PFSK-1 (cell line): ENCODE measurements at regions not wholly inside any gene's neighbourhood (a gene's known extent, or its start where the extent isn't known, plus 50 kb on each side); places are given as distances from the start of the nearest gene placed in this dataset.

Source experiments
- FOXP2 ChIP-seq: optimal IDR thresholded peaks from 2 replicates; pipeline ENCODE3; 2011; ENCODE audit warnings: borderline replicate concordance, control low read depth, inconsistent platforms; ENCODE audit not compliant: insufficient read depth; ENCODE audit errors: extremely low read length, extremely low read depth
- POLR2AphosphoS5 ChIP-seq: IDR thresholded peaks from 2 replicates; pipeline ENCODE4 v1.6.1; 2012; ENCODE audit warnings: low read depth, mild to moderate bottlenecking, control low read depth, low read length, moderate library complexity
- SIN3A ChIP-seq: IDR thresholded peaks from 2 replicates; pipeline ENCODE4 v1.6.1; 2012; ENCODE audit warnings: mild to moderate bottlenecking, low read length, moderate library complexity, borderline replicate concordance; ENCODE audit not compliant: insufficient read depth
- TAF1 ChIP-seq: IDR thresholded peaks from 2 replicates; pipeline ENCODE4 v1.6.1; 2012; ENCODE audit warnings: low read length, control low read depth, borderline replicate concordance; ENCODE audit not compliant: insufficient read depth
- TF ChIP-seq, protein P1 (sequence below), 2 experiments: IDR thresholded peaks; 2 replicates each; pipeline versions ENCODE4 v1.6.1 to v1.8.0; 2011 to 2012; ENCODE audit warnings: low read depth in 2 of 2, low read length in 2 of 2, control low read depth in 1 of 2, inconsistent platforms in 1 of 2, mild to moderate bottlenecking in 1 of 2, moderate library complexity in 1 of 2; ENCODE audit not compliant: insufficient read depth in 1 of 2

GRCh38 chr4:65845199-65845773 is 175.0 kb upstream of the EPHA5 start:
- no peak for TF ChIP-seq TAF1
- no peak for TF ChIP-seq FOXP2
- no peak for TF ChIP-seq POLR2AphosphoS5
- TF ChIP-seq, protein P1, sequence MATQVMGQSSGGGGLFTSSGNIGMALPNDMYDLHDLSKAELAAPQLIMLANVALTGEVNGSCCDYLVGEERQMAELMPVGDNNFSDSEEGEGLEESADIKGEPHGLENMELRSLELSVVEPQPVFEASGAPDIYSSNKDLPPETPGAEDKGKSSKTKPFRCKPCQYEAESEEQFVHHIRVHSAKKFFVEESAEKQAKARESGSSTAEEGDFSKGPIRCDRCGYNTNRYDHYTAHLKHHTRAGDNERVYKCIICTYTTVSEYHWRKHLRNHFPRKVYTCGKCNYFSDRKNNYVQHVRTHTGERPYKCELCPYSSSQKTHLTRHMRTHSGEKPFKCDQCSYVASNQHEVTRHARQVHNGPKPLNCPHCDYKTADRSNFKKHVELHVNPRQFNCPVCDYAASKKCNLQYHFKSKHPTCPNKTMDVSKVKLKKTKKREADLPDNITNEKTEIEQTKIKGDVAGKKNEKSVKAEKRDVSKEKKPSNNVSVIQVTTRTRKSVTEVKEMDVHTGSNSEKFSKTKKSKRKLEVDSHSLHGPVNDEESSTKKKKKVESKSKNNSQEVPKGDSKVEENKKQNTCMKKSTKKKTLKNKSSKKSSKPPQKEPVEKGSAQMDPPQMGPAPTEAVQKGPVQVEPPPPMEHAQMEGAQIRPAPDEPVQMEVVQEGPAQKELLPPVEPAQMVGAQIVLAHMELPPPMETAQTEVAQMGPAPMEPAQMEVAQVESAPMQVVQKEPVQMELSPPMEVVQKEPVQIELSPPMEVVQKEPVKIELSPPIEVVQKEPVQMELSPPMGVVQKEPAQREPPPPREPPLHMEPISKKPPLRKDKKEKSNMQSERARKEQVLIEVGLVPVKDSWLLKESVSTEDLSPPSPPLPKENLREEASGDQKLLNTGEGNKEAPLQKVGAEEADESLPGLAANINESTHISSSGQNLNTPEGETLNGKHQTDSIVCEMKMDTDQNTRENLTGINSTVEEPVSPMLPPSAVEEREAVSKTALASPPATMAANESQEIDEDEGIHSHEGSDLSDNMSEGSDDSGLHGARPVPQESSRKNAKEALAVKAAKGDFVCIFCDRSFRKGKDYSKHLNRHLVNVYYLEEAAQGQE (IDR thresholded peaks at IDR 0.05; ENCODE audit: insufficient read depth in 1 of 2, low read depth in 2 of 2, low read length in 2 of 2) = no peak
- no peak for TF ChIP-seq SIN3A

- TF ChIP-seq SIN3A = no peak
- TF ChIP-seq POLR2AphosphoS5 = no peak
Observed at GRCh38 chr4:65839164-65839931, 169.1 kb upstream of the EPHA5 start.

- TF ChIP-seq, protein P1 (IDR thresholded peaks at IDR 0.05; ENCODE audit: insufficient read depth in 1 of 2, low read depth in 2 of 2, low read length in 2 of 2) = no peak
Observed at GRCh38 chr4:65834707-65835106, 164.4 kb upstream of the EPHA5 start.

DNA sequence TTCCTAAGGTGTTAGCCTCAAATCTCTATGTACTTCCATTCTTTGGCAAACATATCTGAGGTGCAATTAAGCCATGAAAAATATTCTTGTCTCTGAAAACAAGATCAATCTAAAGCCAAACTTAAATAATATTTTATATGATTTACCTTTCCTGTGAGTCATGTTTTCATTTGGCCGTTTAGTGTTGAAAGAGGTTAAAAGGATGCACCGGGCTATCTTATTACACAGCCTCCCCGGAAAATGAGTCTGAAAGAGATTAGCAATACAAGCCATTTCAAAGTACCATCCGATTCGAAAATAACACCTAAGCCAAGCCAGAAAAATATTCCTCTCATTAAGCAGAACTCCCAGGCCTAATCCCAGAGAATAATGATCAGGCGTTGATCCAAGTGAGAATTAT is 161.5 kb upstream of the EPHA5 start:
- no peak for TF ChIP-seq POLR2AphosphoS5
- TF ChIP-seq FOXP2 = no peak
- TF ChIP-seq SIN3A = no peak
- TF ChIP-seq, protein P1 (IDR thresholded peaks at IDR 0.05; ENCODE audit: insufficient read depth in 1 of 2, low read depth in 2 of 2, low read length in 2 of 2) = no peak
- TF ChIP-seq TAF1 = no peak

DNA sequence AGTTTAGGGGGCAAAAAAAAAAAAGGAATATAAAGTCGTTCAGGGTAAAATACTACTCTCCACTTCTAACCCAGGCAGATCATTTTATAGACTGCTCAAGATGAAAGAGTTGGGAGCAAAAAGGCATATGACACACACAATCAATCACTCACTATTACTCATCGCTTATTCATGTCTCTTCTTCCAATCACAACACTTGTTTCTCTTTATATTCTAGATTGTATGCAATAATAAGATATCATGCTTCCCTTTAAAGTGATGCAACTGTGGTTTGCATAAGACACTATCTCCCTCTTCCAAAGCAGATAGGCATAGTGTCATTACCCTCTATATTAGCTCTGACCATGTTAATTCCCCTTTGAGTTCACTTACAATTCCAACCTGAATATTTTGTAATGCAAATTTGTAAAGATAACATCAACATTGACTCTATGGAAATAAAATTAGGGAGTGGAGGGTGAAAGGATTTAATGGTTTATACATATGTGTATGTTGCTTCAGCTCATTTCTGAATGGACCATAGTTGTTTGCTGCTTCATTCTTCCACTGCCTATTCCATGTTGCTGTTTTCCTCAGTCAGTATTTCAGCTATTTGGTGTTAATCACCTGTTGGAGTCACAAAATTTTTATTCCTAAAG is 154.9 kb upstream of the EPHA5 start:
- TF ChIP-seq FOXP2 (no peak), TAF1 (no peak), SIN3A (no peak), POLR2AphosphoS5 (no peak)
- TF ChIP-seq, protein P1 (IDR thresholded peaks at IDR 0.05; ENCODE audit: insufficient read depth in 1 of 2, low read depth in 2 of 2, low read length in 2 of 2) = no peak
